ENCODE measurements at regions not wholly inside any gene's neighbourhood (a gene's known extent, or its start where the extent isn't known, plus 50 kb on each side); places are given as distances from the start of the nearest gene placed in this dataset.

GRCh38 chrX:69110116-69110530 lies 55.1 kb downstream of the PJA1 start:
- in situ Hi-C loops (cut with HindIII; ENCODE audit: low sequenced_read_pairs): no loop called here
- DNase-seq (ENCODE audit: low spot score): no peak

- no peak for DNase-seq (ENCODE audit: low spot score)
- in situ Hi-C loops (cut with HindIII; ENCODE audit: low sequenced_read_pairs): no loop called here
Measured at GRCh38 chrX:69109706-69110105, 55.5 kb downstream of the PJA1 start.

GRCh38 chrX:69109036-69109663 lies 56.1 kb downstream of the PJA1 start:
- DNase-seq (ENCODE audit: low spot score): no peak
- in situ Hi-C loops (cut with HindIII; ENCODE audit: low sequenced_read_pairs): no loop called here

- in situ Hi-C loops (cut with HindIII; ENCODE audit: low sequenced_read_pairs): no loop called here
- DNase-seq (ENCODE audit: low spot score): no peak
Measured at GRCh38 chrX:69107747-69108401, 57.4 kb downstream of the PJA1 start.

- in situ Hi-C loops (cut with HindIII; ENCODE audit: low sequenced_read_pairs): no loop called here
- DNase-seq (ENCODE audit: low spot score): no peak
Measured at GRCh38 chrX:69107231-69107739, 58.0 kb downstream of the PJA1 start.

- in situ Hi-C loops (cut with HindIII; ENCODE audit: low sequenced_read_pairs): no loop called here
- DNase-seq (ENCODE audit: low spot score): no peak
Measured at GRCh38 chrX:69104756-69105434, 60.4 kb downstream of the PJA1 start.

- no peak for DNase-seq (ENCODE audit: low spot score)
- in situ Hi-C loops (cut with HindIII; ENCODE audit: low sequenced_read_pairs): no loop called here
Measured at GRCh38 chrX:69103539-69103938, 61.7 kb downstream of the PJA1 start.

- in situ Hi-C loops (cut with HindIII; ENCODE audit: low sequenced_read_pairs): no loop called here
- DNase-seq (ENCODE audit: low spot score): no peak
Measured at GRCh38 chrX:69102612-69103194, 62.5 kb downstream of the PJA1 start.

GRCh38 chrX:69101683-69102251 lies 63.5 kb downstream of the PJA1 start:
- in situ Hi-C loops (cut with HindIII; ENCODE audit: low sequenced_read_pairs): no loop called here
- DNase-seq (ENCODE audit: low spot score): no peak

GRCh38 chrX:69100478-69100877 lies 64.8 kb downstream of the PJA1 start:
- in situ Hi-C loops (cut with HindIII; ENCODE audit: low sequenced_read_pairs): no loop called here
- DNase-seq (ENCODE audit: low spot score): no peak

GRCh38 chrX:69097451-69098236 lies 67.6 kb downstream of the PJA1 start:
- in situ Hi-C loops (cut with HindIII; ENCODE audit: low sequenced_read_pairs): no loop called here
- no peak for DNase-seq (ENCODE audit: low spot score)

GRCh38 chrX:69096963-69097362 lies 68.3 kb downstream of the PJA1 start:
- DNase-seq (ENCODE audit: low spot score): no peak
- in situ Hi-C loops (cut with HindIII; ENCODE audit: low sequenced_read_pairs): no loop called here

- no peak for DNase-seq (ENCODE audit: low spot score)
- in situ Hi-C loops (cut with HindIII; ENCODE audit: low sequenced_read_pairs): no loop called here
Measured at GRCh38 chrX:69094977-69095669, 70.1 kb downstream of the PJA1 start.

- in situ Hi-C loops (cut with HindIII; ENCODE audit: low sequenced_read_pairs): no loop called here
- peak; percentile 27 for DNase-seq (ENCODE audit: low spot score)
Measured at GRCh38 chrX:69093960-69094871, 71.0 kb downstream of the PJA1 start.

GRCh38 chrX:69090022-69090421 lies 75.2 kb downstream of the PJA1 start:
- no peak for DNase-seq (ENCODE audit: low spot score)
- in situ Hi-C loops (cut with HindIII; ENCODE audit: low sequenced_read_pairs): no loop called here

GRCh38 chrX:69089203-69089602 lies 76.0 kb downstream of the PJA1 start:
- DNase-seq (ENCODE audit: low spot score): no peak
- in situ Hi-C loops (cut with HindIII; ENCODE audit: low sequenced_read_pairs): no loop called here

- in situ Hi-C loops (cut with HindIII; ENCODE audit: low sequenced_read_pairs): no loop called here
- no peak for DNase-seq (ENCODE audit: low spot score)
Measured at GRCh38 chrX:69088171-69088938, 76.9 kb downstream of the PJA1 start.
